Fibroblast of mammary gland (primary cell): ENCODE measurements at regions not wholly inside any gene's neighbourhood (a gene's known extent, or its start where the extent isn't known, plus 50 kb on each side); places are given as distances from the start of the nearest gene placed in this dataset.

Experiments used
- DNase-seq: peaks from one replicate; pipeline ENCODE4 v3.0.0-alpha.2; 2010; ENCODE audit warnings: low read depth
- H3K4me3 ChIP-seq: 2 replicates; pipeline ENCODE4 v1.5.1; 2011; ENCODE audit warnings: low read depth, mild to moderate bottlenecking, low read length, moderate library complexity; ENCODE audit not compliant: control insufficient read depth
- TF ChIP-seq, protein P1 (sequence below): conservative IDR thresholded peaks from 2 replicates; pipeline ENCODE4 v1.5.1; 2011; ENCODE audit warnings: low read depth, low read length, inconsistent platforms; ENCODE audit not compliant: control insufficient read depth, insufficient read depth

DNA sequence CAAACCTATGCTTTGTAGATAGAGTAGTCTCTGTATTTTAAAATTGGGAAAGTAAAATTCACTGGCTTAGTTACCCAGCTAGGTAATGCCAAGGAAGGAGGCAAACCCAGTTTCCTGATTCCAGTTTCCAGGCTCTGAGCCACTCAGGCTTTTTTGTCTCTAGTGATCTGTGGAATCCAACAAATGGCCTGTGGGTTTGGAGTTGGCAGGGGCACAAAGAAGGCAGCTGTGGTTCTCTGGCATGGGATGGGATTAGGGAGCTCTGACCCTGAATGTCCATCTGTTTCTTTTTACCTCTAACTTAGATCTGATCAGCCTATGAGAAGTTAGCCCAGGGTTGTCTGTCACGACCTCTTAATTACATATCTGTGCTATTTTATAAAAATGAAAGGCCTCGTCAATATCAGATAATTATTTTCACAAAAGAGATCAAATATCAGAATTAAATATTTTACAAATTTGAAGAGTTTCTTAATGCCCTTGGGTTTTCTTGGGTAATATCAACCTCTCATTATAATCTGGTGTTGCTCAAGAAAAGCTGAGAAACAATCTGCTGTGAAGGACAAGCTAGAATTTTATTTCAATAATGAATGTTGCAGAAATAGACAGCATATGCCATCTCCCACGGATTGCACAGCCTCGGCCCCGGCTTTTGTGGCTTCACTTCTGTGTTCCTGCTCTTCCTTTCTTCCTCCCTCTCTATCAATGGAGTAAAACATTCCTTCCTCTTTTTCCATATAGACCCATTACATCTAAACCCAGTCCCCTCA, 63.7 kb upstream of the DAZL start:
- TF ChIP-seq, protein P1, sequence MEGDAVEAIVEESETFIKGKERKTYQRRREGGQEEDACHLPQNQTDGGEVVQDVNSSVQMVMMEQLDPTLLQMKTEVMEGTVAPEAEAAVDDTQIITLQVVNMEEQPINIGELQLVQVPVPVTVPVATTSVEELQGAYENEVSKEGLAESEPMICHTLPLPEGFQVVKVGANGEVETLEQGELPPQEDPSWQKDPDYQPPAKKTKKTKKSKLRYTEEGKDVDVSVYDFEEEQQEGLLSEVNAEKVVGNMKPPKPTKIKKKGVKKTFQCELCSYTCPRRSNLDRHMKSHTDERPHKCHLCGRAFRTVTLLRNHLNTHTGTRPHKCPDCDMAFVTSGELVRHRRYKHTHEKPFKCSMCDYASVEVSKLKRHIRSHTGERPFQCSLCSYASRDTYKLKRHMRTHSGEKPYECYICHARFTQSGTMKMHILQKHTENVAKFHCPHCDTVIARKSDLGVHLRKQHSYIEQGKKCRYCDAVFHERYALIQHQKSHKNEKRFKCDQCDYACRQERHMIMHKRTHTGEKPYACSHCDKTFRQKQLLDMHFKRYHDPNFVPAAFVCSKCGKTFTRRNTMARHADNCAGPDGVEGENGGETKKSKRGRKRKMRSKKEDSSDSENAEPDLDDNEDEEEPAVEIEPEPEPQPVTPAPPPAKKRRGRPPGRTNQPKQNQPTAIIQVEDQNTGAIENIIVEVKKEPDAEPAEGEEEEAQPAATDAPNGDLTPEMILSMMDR: no peak
- peak; percentile 13 for DNase-seq
- H3K4me3 ChIP-seq: no peak overlapping the region

DNA sequence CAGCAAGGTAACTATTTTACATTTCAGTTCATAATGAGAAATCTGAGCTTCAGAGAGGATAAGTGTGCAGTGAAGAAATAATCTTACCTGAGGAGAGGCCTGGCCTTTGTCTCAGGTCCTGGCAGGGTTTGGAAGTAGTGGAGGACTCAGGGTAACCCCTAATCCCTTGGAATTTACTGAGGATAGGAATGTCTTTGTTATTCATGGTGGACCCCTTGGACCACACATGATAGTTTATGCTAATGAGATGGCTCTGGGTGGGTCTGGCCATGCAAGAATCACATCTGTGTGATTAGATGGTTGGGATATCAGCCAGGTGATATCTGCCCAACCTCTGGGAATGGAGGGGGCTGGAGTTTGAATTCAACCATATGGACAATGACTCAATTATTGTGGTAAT, 65.0 kb upstream of the DAZL start:
- no peak overlapping the region for H3K4me3 ChIP-seq
- no peak for DNase-seq
- TF ChIP-seq, protein P1: no peak

DNA sequence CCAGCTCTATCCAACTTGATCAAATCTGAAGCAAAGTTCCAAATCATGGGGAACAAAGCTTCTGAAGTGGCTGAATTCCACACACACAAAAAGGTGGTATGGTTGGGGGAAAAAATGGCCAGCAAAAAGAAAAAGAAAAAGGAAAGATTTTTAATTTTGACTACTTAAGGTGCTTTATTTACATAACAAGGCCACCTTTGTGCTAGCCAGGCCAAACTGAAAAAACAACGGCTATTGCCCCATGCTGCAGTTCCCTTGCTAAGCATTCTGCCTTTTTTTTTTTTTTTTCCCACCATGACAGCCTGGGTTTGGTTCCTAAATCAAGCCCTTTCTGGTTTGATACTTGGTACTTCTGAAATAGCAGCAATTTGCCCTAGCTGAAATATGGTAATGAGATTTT, 66.5 kb upstream of the DAZL start:
- no peak overlapping the region for H3K4me3 ChIP-seq
- no peak for DNase-seq
- TF ChIP-seq, protein P1: no peak

DNA sequence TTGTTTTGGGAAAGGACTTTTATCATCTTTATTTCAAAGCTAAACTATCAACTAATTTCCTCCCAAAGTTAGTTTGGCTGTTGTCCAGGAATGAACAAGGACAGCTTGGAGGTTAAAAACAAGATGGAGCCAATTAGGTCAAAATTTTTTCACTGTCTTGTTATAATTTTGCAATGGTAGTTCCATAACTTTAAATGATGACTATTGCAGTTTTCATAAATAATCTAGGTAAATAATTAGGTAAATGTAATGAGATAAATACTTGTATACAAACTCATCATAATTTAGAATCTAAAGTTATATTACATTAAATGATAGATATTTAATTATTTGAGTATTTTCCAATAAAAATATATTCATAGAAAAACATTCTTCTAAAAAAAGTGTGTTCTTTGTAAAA, 68.3 kb upstream of the DAZL start:
- TF ChIP-seq, protein P1: no peak

DNA sequence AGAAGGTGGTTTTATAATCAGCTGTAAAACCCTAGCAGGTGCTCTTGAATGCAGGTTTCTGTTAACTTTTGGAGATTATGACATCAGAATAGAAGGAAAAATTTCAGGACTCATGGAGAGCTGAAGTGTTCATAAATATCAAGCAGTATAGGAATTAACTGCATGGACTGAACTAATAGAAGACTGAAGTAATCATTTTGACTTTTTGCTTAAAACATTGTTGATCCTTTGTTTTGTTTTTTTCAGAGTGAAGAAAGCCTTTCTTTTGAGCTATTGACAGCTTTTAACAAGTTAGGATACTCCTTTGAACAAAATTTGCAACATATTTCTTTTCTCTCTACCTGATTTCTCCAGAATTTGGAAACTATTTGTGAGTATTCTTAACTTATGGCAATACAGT, 70.6 kb upstream of the DAZL start:
- H3K4me3 ChIP-seq: no peak overlapping the region
- TF ChIP-seq, protein P1: no peak
- DNase-seq: no peak

More for the DNA sequence above, 68.3 kb upstream of the DAZL start:
- no peak overlapping the region for H3K4me3 ChIP-seq
- peak; percentile 6 for DNase-seq

DNA sequence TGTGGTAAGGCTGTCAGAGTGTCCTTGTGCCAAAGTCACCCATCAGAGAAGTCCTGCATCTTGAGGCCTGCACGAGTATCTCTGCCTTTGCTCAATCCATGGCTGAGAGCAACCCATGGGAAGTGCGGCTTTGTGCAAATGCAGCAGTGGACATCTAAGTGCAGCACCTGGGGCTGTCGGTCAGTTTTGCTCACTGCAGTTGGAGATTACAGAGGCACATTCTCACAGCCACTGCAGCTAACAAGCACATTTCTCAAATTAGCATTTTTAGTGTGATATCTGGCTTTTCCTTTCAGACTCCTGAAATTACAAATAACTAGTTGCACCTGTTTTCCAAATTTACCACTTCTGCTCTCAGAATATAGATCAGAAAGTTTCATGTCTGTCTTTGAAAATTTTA, 81.5 kb upstream of the DAZL start:
- TF ChIP-seq, protein P1: no peak
- no peak overlapping the region for H3K4me3 ChIP-seq

DNA sequence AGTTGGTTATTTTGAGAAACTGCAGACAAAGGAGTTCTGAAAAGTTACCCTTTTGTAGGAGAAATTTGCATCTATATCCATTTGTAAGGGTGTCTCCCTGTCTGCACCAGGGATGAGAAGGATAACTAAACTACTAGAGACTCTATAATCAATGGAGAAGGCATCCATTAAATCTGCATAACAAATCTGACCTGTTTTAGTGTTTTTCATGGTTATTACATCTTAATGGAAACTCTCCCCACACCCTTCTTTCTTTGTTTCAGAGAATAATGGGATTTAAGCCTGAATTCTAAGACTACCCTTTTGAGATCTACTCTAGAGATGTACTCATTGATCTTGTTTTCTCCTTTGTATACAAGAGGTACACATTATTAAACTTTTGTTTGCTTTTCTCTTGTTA, 82.0 kb upstream of the DAZL start:
- no peak for DNase-seq
- TF ChIP-seq, protein P1: no peak
- H3K4me3 ChIP-seq: no peak overlapping the region

More for the DNA sequence above, 81.5 kb upstream of the DAZL start:
- no peak for DNase-seq
